ENCODE measurements at regions not wholly inside any gene's neighbourhood (a gene's known extent, or its start where the extent isn't known, plus 50 kb on each side); places are given as distances from the start of the nearest gene placed in this dataset.

DNA sequence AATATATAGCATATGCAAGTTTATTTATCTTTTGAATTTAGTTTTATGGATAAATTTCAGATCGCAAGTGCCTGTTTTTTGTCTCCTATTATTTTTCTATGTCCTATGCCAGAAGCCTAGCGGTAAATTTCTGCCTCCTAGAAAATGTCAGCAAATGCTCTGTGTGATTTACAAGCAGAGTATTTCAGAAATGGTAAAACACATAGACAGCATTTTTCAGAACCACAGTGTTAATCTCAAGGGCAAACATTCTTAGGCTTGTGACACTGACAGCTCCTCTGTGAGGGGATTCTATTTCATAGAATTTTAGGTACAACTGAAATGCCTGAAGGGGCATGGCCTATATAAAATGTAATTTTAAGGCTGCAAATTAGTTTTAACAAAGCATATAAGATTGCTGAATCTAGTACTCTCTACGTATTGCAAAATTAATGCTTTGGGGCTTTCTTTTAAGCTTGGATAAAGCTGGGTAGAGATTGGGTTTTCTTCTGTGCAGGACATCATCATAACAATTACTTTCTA lies 89.9 kb upstream of the PTCHD4 start:
- TF ChIP-seq CTCF (IDR thresholded peaks at IDR 0.05) (no peak), POLR2A (IDR thresholded peaks at IDR 0.05) (no peak), POLR2AphosphoS5 (IDR thresholded peaks at IDR 0.05) (no peak)

Data from prostate gland (tissue), 2 donors.